ENCODE measurements at regions not wholly inside any gene's neighbourhood (a gene's known extent, or its start where the extent isn't known, plus 50 kb on each side); places are given as distances from the start of the nearest gene placed in this dataset.
A peak's percentile ranks its signal among the peaks of the same experiment; 100 is the strongest.

GRCh38 chr5:158406884-158407823, 548.2 kb upstream of the CLINT1 start:
- DNase-seq (ENCODE audit: low read depth) = peak; percentile 63

DNA sequence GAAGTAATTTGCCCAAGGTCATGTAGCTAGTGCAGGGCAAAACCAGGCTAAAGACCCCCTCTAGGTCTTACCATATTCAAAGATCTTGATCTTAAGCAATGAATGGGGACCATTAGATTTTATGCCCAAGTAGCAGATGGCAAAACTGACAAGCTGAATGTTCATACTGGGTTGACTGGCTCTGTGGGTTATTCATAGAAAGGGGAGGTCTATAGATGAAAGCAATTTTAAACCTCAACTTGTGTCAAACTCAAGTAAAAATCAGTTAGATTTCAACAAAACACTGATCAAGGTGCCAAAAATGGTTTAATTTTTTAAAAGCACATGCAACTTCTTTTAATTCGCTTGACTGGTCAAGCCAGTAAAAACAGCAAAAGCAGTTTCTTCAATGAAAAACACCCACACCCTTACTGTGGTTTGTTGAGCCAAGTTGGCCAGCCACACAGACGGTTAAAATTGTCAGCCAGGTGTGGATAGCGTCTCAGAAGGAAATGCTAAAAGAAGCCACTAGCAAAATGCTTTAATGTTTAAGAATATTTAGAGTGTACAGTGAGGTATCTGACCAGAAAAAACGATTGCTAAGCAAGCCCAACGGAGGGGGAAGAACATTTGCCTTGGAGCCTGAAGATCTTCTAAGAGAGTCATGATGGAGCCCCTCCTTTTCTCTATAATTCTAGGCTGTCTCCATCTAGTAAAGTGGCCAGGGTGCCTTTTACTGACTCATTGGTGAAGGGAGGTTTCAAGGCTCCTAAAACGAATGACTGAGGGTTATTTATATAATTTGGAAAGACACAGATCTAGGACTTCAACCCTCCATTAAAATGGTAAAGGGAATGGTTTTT, 539.6 kb upstream of the CLINT1 start:
- no peak for DNase-seq (ENCODE audit: low read depth)

GRCh38 chr5:158397278-158397677, 538.3 kb upstream of the CLINT1 start:
- no peak for DNase-seq (ENCODE audit: low read depth)

- no peak for DNase-seq (ENCODE audit: low read depth)
Measured at GRCh38 chr5:158394102-158394501, 535.2 kb upstream of the CLINT1 start.

- DNase-seq (ENCODE audit: low read depth) = no peak
Measured at GRCh38 chr5:158393457-158393856, 534.5 kb upstream of the CLINT1 start.

DNA sequence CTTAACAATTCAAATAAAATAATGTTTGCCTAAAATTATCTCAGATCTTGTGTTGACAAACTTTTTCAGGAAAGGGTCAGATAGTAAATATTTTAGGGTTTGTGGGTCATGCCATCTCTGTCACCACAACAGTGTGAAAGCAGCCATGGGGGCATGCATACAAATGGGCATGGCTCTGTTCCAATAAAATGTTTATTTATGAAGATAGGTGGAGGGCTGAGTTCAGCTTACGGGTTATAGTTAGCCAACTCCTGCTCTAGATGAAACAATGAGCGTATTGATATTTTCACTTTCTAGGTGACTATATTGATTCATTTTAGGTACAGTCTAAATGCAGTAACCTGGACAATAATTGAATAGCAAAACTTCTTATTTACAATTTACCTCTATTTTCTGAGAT, 533.8 kb upstream of the CLINT1 start:
- no peak for DNase-seq (ENCODE audit: low read depth)

GRCh38 chr5:158390577-158390976, 531.6 kb upstream of the CLINT1 start:
- peak; percentile 20 for DNase-seq (ENCODE audit: low read depth)

GRCh38 chr5:158389786-158390185, 530.8 kb upstream of the CLINT1 start:
- no peak for DNase-seq (ENCODE audit: low read depth)

- peak; percentile 22 for DNase-seq (ENCODE audit: low read depth)
Measured at GRCh38 chr5:158388021-158388420, 529.1 kb upstream of the CLINT1 start.

- no peak for DNase-seq (ENCODE audit: low read depth)
Measured at GRCh38 chr5:158387499-158387898, 528.6 kb upstream of the CLINT1 start.

GRCh38 chr5:158385982-158386381, 527.0 kb upstream of the CLINT1 start:
- no peak for DNase-seq (ENCODE audit: low read depth)

- peak; percentile 91 for DNase-seq (ENCODE audit: low read depth)
Measured at GRCh38 chr5:158384535-158385481, 525.9 kb upstream of the CLINT1 start.

DNA sequence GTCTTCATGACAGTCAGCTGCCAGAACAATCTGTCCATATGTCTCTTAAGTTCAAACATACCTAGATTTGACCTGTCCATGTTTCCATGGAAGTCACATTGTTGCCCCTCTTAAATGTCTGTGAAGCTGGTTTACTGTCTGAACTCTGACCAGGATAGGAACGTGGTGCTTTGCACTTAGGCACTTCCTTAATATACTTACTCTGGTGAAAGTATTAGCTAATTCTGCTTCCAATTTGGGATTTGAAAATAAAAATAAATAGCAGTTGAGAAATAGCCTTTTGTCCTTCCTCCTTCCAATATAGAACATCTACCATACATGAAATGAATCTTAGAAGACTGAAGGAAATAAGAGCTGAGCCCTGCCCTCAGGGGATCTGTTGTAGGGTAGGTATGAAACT, 524.5 kb upstream of the CLINT1 start:
- DNase-seq (ENCODE audit: low read depth) = no peak

DNA sequence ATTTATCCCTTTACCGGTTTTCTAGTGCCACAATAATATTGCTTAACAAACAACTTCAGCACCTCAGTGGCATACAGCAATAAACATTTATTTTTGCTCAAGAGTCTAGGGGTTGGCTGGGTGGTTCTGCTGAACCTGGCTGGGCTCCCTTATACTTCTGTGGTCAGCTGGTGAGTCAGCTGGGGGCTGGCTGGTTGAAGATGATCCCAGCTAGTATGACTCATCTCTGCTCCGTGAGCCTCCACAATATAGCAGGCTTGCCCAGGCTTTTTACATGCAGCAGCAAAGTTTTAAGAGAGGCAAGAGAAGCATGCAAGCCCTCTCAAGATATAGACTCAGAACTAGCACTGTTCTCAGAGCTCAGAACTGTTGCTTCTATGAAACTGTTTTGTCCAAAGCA, 523.5 kb upstream of the CLINT1 start:
- peak; percentile 95 for DNase-seq (ENCODE audit: low read depth)

DNA sequence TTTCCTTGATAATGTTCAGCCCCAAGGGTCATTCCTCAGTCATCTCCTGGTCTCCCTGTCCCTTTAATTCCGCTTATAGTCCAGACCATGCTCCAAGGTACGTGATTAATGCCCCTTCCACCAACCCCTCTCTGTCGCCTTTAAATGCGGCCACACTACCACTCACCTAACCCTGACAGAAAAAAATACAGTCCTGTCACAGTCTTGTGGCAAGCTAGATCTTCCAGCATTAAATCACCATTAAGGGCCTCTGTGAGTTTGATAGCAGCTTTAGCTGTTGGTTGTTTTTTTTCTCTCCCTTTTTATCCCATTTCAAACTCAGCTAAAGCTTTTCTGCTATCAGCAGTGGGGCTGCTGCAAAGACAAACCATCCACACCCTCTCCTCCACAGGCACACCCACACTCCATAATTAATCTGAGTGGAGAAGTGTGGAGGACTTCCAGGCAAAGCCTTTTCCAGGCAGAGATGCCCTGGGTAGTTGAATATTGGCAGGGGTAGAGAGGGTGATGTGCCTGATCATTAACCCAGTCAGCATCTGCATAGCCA, 522.7 kb upstream of the CLINT1 start:
- no peak for DNase-seq (ENCODE audit: low read depth)

DNA sequence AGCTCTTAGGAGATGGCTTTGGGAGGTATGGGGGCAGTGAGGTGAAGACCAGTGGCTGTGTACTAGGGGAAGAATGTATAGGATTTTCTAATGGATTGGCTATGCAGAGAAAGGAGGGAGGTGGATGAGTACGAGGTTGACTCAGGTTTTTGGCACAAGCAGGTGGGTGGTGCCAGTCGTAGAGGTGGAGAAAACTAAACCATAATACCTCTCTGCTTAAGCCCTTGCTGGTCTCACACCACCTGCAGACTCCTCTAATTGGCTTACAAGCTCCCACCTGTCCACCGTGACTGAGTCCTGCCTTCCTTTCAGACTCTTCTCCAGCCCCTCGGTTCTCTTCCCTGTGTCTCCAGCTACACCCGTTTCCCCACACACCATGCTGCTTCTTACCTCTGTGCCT, 521.7 kb upstream of the CLINT1 start:
- DNase-seq (ENCODE audit: low read depth) = no peak

DNA sequence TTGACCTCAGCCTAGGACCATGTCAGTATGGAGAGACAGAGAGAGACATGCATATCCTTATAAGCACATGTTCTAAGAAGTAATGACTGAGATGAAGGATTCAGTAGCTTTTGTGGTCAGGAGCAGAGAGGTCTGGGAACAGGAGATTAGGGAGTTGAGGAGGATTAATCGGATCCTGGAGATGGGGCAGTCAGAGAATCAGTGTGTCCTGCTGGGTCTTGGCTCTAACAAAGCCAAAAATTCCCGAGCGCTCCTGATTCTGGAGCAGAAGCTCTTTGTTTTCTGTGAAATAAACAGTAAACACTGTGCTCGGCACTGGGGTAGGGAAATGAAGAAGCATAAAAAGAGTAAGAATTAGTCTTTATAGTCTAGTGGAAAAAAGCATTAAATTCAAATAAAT, 520.0 kb upstream of the CLINT1 start:
- DNase-seq (ENCODE audit: low read depth) = no peak

GRCh38 chr5:158376679-158377078, 517.7 kb upstream of the CLINT1 start:
- no peak for DNase-seq (ENCODE audit: low read depth)

DNA sequence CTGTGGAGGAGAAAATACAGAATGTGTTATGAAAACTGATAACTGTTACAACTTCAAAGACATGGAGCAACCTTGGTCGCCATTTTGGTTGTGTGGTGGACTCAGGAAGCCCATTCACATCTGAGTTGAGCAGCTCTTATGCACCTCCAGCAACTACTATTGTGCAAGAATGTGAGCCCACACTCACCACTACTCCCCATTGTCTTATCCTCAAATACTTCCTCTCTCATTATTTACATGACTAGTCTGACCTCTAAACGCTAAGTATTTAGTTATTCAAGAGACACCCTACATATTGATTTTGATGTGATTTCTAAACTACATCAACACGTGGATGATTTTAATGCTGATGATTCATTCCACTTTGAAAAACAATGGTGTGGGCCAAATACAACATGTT, 516.6 kb upstream of the CLINT1 start:
- DNase-seq (ENCODE audit: low read depth) = no peak

- DNase-seq (ENCODE audit: low read depth) = no peak
Measured at GRCh38 chr5:158373608-158374395, 514.9 kb upstream of the CLINT1 start.

DNA sequence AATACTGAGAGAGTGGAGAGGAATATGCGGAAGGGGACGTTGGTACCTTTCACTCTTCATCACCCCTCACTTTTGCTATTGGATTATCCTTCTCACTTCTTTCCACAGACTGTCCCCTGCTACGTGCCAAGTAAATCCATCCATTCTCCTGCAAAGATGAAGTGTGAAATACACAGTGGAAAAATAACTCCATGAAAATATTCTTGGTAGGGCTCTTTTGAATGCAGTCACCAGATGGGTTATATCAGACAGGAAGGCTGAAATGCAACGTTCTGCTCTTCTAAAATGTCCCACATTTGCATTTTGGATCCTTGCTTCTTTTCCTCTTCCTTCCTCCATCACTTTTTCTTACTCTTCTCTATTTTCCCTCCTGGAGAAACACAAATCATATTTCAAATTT, 510.3 kb upstream of the CLINT1 start:
- no peak for DNase-seq (ENCODE audit: low read depth)
